HepG2 (cell line): ENCODE measurements at regions not wholly inside any gene's neighbourhood (a gene's known extent, or its start where the extent isn't known, plus 50 kb on each side); places are given as distances from the start of the nearest gene placed in this dataset.

Source experiments
- ATAC-seq: fragments of 200-7000 bp; cut with Tn5 transposase; 3 replicates; pipeline ENCODE4 v1.9.1; 2020; ENCODE audit warnings: mild to moderate bottlenecking, moderate library complexity
- BruUV-seq: library from RNA; stranded (reverse); fragments of 400-500 nt; replicated peaks from 2 replicates; lab custom pipeline; 2021; lab: Mats Ljungman, UMichigan
- CTCF ChIA-PET: fragments of 300-600 bp; formaldehyde crosslinking; extraction: SDS; loops from one replicate; lab custom pipeline; 2021; ENCODE audit warnings: low total read pairs, inconsistent platforms, low intra/inter-chr PET ratio; lab: Yijun Ruan, JAX
- POLR2A ChIA-PET: fragments of 350-600 bp; sonication (Branson Sonifier 250); formaldehyde crosslinking; loops from one replicate; lab custom pipeline; 2020; ENCODE audit warnings: antibody characterized with exemption, inconsistent platforms; lab: Yijun Ruan, JAX
- DNase-seq: peaks from one replicate; pipeline ENCODE4 v3.0.0-alpha.2; 2015; ENCODE audit warnings: low spot score
- FAIRE-seq: peaks from 3 replicates; lab custom pipeline; 2011; peaks lifted over from hg19 to GRCh38; lab: Jason Lieb, UNC
- H2AFZ ChIP-seq: one replicate; pipeline ENCODE4 v1.6.1; 2011; ENCODE audit warnings: low read length, inconsistent platforms
- H3K27ac ChIP-seq: fragments of 300-600 bp; 3 replicates; pipeline ENCODE4 v1.8.0; 2011; ENCODE audit warnings: mixed run types, mild to moderate bottlenecking, mixed read lengths, low read length, inconsistent platforms; ENCODE audit not compliant: insufficient read depth; ENCODE audit errors: extremely low read length
- H3K27me3 ChIP-seq, 2 experiments: fragments of 200-600 bp in 1 of 2; 2 replicates in 1 of 2; 3 replicates in 1 of 2; pipeline versions ENCODE4 v1.6.0 to v1.8.0; 2011; ENCODE audit warnings: low read length in 2 of 2, mild to moderate bottlenecking in 2 of 2, moderate library complexity in 2 of 2, inconsistent platforms in 1 of 2; ENCODE audit not compliant: insufficient read depth in 2 of 2, control insufficient read depth in 1 of 2
- H3K36me3 ChIP-seq, 2 experiments: fragments of 200-600 bp in 1 of 2; replicated peaks in 1 of 2; 2 replicates in 1 of 2; 3 replicates in 1 of 2; pipeline versions ENCODE4 v1.5.1 to v1.8.0; 2011; ENCODE audit warnings: low read length in 2 of 2, inconsistent platforms in 1 of 2; ENCODE audit not compliant: insufficient read depth in 2 of 2, control insufficient read depth in 1 of 2
- H3K4me1 ChIP-seq: 2 replicates; pipeline ENCODE4 v1.5.1; 2012; ENCODE audit warnings: low read length, inconsistent platforms; ENCODE audit not compliant: insufficient read depth
- H3K4me2 ChIP-seq: 2 replicates; pipeline ENCODE4 v1.6.0; 2011; ENCODE audit warnings: low read depth, low read length, inconsistent platforms
- H3K4me3 ChIP-seq, 3 experiments: fragments of 200-600 bp in 1 of 3; sonication (generic), shearing (Covaris generic) in 1 of 3; replicated peaks in 1 of 3; 2 replicates each; pipeline ENCODE4 v1.5.1; 2011 to 2016; ENCODE audit warnings: low read length in 3 of 3, inconsistent platforms in 2 of 3, low read depth in 2 of 3, mild to moderate bottlenecking in 2 of 3, control low read depth in 1 of 3, mixed read lengths in 1 of 3; ENCODE audit not compliant: insufficient read depth in 1 of 3
- H3K79me2 ChIP-seq: one replicate; pipeline ENCODE4 v1.6.1; 2011; ENCODE audit warnings: low read length, inconsistent platforms; ENCODE audit not compliant: insufficient read depth
- H3K9ac ChIP-seq: 2 replicates; pipeline ENCODE4 v1.6.0; 2011; ENCODE audit warnings: mild to moderate bottlenecking, low read depth, low read length, inconsistent platforms; ENCODE audit not compliant: insufficient read depth
- H3K9me3 ChIP-seq: 2 replicates; pipeline ENCODE4 v1.5.1; 2012; ENCODE audit warnings: mild to moderate bottlenecking, low read length
- H4K20me1 ChIP-seq: 2 replicates; pipeline ENCODE4 v1.6.0; 2011; ENCODE audit warnings: inconsistent platforms, mild to moderate bottlenecking, low read length, moderate library complexity; ENCODE audit not compliant: insufficient read depth
- ARID2 ChIP-seq: sonication (generic); formaldehyde crosslinking; IDR thresholded peaks from 2 replicates; pipeline ENCODE4 v1.8.1; 2022; ENCODE audit warnings: mild to moderate bottlenecking, missing genetic modification reagents, borderline replicate concordance
- NFRKB ChIP-seq: fragments of 450-650 bp; IDR thresholded peaks from 2 replicates; pipeline ENCODE4 v1.6.1; 2017
- RFX1 ChIP-seq: fragments of 450-650 bp; IDR thresholded peaks from 2 replicates; pipeline ENCODE4 v1.6.1; 2017
- SRF ChIP-seq: IDR thresholded peaks from 2 replicates; pipeline ENCODE4 v1.6.1; 2011; ENCODE audit warnings: mild to moderate bottlenecking, low read depth, low read length, moderate library complexity
- ZSCAN5A ChIP-seq: sonication (generic); formaldehyde crosslinking; IDR thresholded peaks from 2 replicates; pipeline ENCODE4 v1.8.0; 2022; ENCODE audit warnings: mild to moderate bottlenecking, missing genetic modification reagents, borderline replicate concordance
- WGBS: methylation state at CpG from one replicate; pipeline ENCODE4 v1.1.6; 2017; ENCODE audit warnings: low lambda C conversion rate; 5-methylcytosine and 5-hydroxymethylcytosine counted together
- in situ Hi-C: cut with HindIII; loops from 2 replicates; pipeline ENCODE4 v1.10.0; 2017; ENCODE audit warnings: low pct_unique_long_range_greater_than_20kb; ENCODE audit not compliant: extremely low pct_ligation_motif_present
- intact Hi-C: fragments of 100-400 bp; cut with micrococcal nuclease; formaldehyde crosslinking; loops from one replicate; pipeline ENCODE4 v1.10.0; 2022; ENCODE audit not compliant: unreplicated experiment

GRCh38 chr4:114036426-114036825, 57.0 kb upstream of the ARSJ start:
- H3K9me3 ChIP-seq: no peaks in the 10 kb centered on the region
- TF ChIP-seq RFX1 (peak; percentile 33; the same call in 1 of the 2 replicates), ARID2 (CRISPR knock-in tag) (no peak)
- no peaks in the 10 kb centered on the region for H3K36me3 ChIP-seq
- no peak overlapping the region for H3K27ac ChIP-seq
- in situ Hi-C loops: no loop called here
- FAIRE-seq: no peak
- BruUV-seq: no TSS peak
- no peak overlapping the region for H3K4me3 ChIP-seq
- ATAC-seq: no peak
- no peaks in the 10 kb centered on the region for H3K79me2 ChIP-seq
- H3K9ac ChIP-seq: no peak overlapping the region
- POLR2A ChIA-PET: no interaction called here
- no peaks in the 10 kb centered on the region for H4K20me1 ChIP-seq
- WGBS: 46% methylated on average over 4 of the region's 4 CpGs
- H3K4me2 ChIP-seq: no peak overlapping the region
- H2AFZ ChIP-seq: no peak overlapping the region
- no peak for DNase-seq
- no peaks in the 10 kb centered on the region for H3K27me3 ChIP-seq
- H3K4me1 ChIP-seq: no peaks in the 10 kb centered on the region
- intact Hi-C loops: no loop called here
- CTCF ChIA-PET: no interaction called here

GRCh38 chr4:114036864-114037263, 57.4 kb upstream of the ARSJ start:
- Histone ChIP-seq H2AFZ (no peak overlapping the region), H3K4me3 (no peak overlapping the region), H3K9me3 (no peaks in the 10 kb centered on the region), H3K9ac (no peak overlapping the region), H3K27me3 (no peaks in the 10 kb centered on the region), H3K27ac (no peak overlapping the region), H3K36me3 (no peaks in the 10 kb centered on the region)
- no peak for DNase-seq
- no peak for ATAC-seq
- BruUV-seq: no TSS peak
- WGBS: 2% methylated on average over 5 of the region's 5 CpGs
- no peak for FAIRE-seq
- POLR2A ChIA-PET: no interaction called here
- TF ChIP-seq SRF (no peak), ZSCAN5A (CRISPR knock-in tag) (no peak), NFRKB (no peak)
- TF ChIP-seq, all 625 proteins: peak for 0
- in situ Hi-C loops: no loop called here
- CTCF ChIA-PET: no interaction called here
- no peaks in the 10 kb centered on the region for H3K79me2 ChIP-seq
- no peaks in the 10 kb centered on the region for H4K20me1 ChIP-seq
- intact Hi-C loops: no loop called here
- no peaks in the 10 kb centered on the region for H3K4me1 ChIP-seq
- no peak overlapping the region for H3K4me2 ChIP-seq
